ENCODE measurements at regions not wholly inside any gene's neighbourhood (a gene's known extent, or its start where the extent isn't known, plus 50 kb on each side); places are given as distances from the start of the nearest gene placed in this dataset.
A peak's percentile ranks its signal among the peaks of the same experiment; 100 is the strongest.
"Not testable (repeated sequence)": the region's sequence is repeated elsewhere in the genome, so short reads cannot be mapped to it uniquely, and the experiment has no call there.

DNA sequence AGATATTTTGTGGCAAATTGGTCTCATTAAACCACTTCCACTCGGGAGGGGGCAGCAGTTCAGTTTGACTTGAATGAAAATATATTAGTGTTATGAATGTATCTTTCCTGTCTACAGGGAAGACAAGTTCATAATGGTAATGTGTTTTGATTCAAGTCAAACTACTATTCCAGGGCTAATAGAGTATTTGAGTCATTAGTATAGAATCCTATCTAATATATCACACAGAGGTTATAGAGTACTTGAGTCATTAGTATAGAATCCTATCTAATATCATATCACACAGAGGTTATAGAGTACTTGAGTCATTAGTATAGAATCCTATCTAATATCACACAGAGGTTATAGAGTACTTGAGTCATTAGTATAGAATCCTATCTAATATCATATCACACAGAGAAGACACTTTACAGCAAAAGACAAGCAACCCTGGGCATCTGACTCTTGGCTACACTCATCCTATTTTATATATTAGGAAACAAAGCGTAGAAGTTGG lies 199.7 kb upstream of the MAGI2 start:
- no peak overlapping the region for H3K27ac ChIP-seq
- H3K4me3 ChIP-seq: no peak overlapping the region
- H4K20me1 ChIP-seq: no peaks in the 10 kb centered on the region
- H3K4me2 ChIP-seq: no peak overlapping the region
- H3K36me3 ChIP-seq: no peaks in the 10 kb centered on the region
- H3K27me3 ChIP-seq: no peaks in the 10 kb centered on the region
- no peak overlapping the region for H3K9ac ChIP-seq
- no peak for TF ChIP-seq Cebpa-rat (IDR thresholded peaks at IDR 0.05)
- no peaks in the 10 kb centered on the region for H3K4me1 ChIP-seq
- H3K9me3 ChIP-seq (replicated peaks in 1 of 11): no peaks in the 10 kb centered on the region

DNA sequence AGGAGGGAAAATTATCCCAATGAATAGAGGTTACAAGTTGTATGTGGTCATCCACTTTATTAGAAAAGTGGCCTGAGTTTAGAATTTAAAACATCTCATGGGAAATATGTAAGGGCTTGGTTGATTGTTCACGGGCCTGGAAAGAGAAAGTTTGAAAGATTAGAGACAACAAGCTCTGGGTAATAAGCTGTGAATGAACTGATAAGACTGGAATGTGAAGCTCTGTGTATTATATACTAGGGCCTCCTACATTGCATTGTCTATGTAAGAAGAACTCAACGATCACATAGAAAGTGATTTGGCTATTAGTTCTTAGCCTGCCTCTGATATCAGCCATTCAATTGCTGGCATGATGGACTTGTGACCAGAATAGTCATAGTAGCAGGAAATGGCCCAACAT lies 199.2 kb upstream of the MAGI2 start:
- no peak for TF ChIP-seq Cebpa-rat (IDR thresholded peaks at IDR 0.05)
- H3K27ac ChIP-seq: no peak overlapping the region
- no peaks in the 10 kb centered on the region for H3K36me3 ChIP-seq
- H3K27me3 ChIP-seq: no peaks in the 10 kb centered on the region
- H3K4me1 ChIP-seq: no peaks in the 10 kb centered on the region
- H3K4me3 ChIP-seq: no peak overlapping the region
- H3K4me2 ChIP-seq: no peak overlapping the region
- H3K9me3 ChIP-seq (replicated peaks in 1 of 11): no peaks in the 10 kb centered on the region
- no peaks in the 10 kb centered on the region for H4K20me1 ChIP-seq
- no peak overlapping the region for H3K9ac ChIP-seq

DNA sequence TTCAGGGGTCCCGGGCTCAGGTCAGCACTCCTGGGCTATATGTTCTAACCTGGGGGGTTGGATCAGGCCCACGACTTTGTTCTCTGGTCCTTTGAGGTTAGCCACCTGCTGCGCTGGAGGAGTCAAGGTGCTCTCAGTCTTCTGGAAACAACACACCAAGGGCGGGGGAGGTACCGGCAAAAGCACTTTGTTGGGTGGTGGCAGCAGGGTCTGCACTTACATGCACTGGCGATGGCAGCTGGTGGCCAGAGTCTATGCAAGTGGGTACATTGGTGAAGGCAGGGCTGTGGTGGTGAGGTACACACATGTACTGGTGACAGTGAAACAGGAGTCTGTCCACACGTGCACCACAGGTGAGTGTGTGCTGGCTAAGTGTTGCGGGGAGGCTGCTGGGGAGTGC lies 194.2 kb upstream of the MAGI2 start:
- no peak for TF ChIP-seq Cebpa-rat (IDR thresholded peaks at IDR 0.05)
- no peaks in the 10 kb centered on the region for H4K20me1 ChIP-seq
- H3K36me3 ChIP-seq: no peaks in the 10 kb centered on the region
- H3K4me2 ChIP-seq: no peak overlapping the region
- no peak overlapping the region for H3K4me3 ChIP-seq
- H3K4me1 ChIP-seq: no peaks in the 10 kb centered on the region
- H3K9ac ChIP-seq: no peak overlapping the region
- no peaks in the 10 kb centered on the region for H3K9me3 ChIP-seq (replicated peaks in 1 of 11)
- H3K27me3 ChIP-seq: no peaks in the 10 kb centered on the region
- H3K27ac ChIP-seq: no peak overlapping the region

DNA sequence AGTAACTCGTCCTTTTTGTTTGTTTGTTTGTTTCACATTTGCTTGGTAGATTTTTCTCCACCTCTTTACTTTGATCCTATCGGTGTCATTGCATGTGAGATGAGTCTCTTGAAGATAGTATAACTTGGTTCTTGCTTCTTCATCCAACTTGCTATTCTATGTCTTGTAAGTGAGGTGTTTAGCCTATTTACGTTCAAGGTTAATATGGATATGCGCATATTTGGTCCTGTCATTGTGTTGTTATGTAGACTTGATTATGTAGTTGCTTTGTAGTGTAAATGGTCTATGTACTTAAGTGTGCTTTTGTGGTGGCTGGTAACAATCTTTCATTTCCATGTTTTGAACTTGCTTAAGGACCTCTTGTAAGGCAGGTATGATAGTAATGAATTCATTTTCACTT lies 192.8 kb upstream of the MAGI2 start:
- no peak overlapping the region for H3K4me2 ChIP-seq
- H3K27me3 ChIP-seq: no peaks in the 10 kb centered on the region
- no peak overlapping the region for H3K27ac ChIP-seq
- TF ChIP-seq Cebpa-rat (IDR thresholded peaks at IDR 0.05): no peak
- no peaks in the 10 kb centered on the region for H3K36me3 ChIP-seq
- H3K4me3 ChIP-seq: no peak overlapping the region
- H3K9me3 ChIP-seq (replicated peaks in 1 of 11): no peaks in the 10 kb centered on the region
- no peak overlapping the region for H3K9ac ChIP-seq
- no peaks in the 10 kb centered on the region for H3K4me1 ChIP-seq
- no peaks in the 10 kb centered on the region for H4K20me1 ChIP-seq

DNA sequence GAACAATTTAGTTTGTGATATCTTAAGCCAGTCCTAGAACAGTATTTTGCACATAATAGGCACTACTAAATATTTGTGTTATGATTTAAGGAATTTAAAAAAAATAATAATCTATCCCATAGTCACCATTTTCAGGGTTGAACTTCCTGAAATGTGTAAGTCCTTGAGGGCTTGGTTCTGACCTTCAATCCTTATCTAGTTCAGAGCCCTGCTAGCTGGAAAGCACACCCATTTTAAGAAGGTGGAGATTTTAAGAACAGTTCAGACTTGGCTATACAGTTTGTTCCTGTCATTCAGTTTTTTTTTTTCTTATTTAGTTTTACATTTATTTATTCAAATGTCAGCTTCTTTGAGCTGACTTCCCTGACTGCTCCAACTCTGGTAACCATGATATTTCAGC lies 183.4 kb upstream of the MAGI2 start:
- no peaks in the 10 kb centered on the region for H3K9me3 ChIP-seq (replicated peaks in 1 of 11)
- no peaks in the 10 kb centered on the region for H3K36me3 ChIP-seq
- H4K20me1 ChIP-seq: no peaks in the 10 kb centered on the region
- H3K4me3 ChIP-seq: no peak overlapping the region
- no peak overlapping the region for H3K9ac ChIP-seq
- H3K4me2 ChIP-seq: no peak overlapping the region
- H3K4me1 ChIP-seq: no peaks in the 10 kb centered on the region
- no peak for TF ChIP-seq Cebpa-rat (IDR thresholded peaks at IDR 0.05)
- H3K27me3 ChIP-seq: no peaks in the 10 kb centered on the region
- H3K27ac ChIP-seq: no peak overlapping the region

DNA sequence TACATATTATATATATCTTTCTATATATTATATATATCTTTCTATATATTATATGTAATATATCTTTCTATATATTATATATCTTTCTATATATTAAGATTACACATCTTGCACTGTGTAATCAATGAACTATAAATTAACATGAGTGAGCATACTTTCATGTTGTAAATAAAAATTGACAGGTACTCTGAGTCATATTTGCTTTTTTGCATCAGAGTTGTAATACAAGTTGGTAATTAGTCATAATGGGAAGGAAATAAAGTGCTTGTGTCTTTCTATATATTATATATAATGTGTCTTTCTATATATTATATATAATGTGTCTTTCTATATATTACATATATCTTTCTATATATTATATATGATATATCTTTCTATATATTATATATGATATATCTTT lies 172.5 kb upstream of the MAGI2 start:
- not testable (repeated sequence) for H3K27me3 ChIP-seq; H4K20me1 ChIP-seq; H3K4me2 ChIP-seq; H3K9me3 ChIP-seq (replicated peaks in 1 of 11); H3K36me3 ChIP-seq; H3K4me1 ChIP-seq; H3K4me3 ChIP-seq; H3K27ac ChIP-seq; H3K9ac ChIP-seq

DNA sequence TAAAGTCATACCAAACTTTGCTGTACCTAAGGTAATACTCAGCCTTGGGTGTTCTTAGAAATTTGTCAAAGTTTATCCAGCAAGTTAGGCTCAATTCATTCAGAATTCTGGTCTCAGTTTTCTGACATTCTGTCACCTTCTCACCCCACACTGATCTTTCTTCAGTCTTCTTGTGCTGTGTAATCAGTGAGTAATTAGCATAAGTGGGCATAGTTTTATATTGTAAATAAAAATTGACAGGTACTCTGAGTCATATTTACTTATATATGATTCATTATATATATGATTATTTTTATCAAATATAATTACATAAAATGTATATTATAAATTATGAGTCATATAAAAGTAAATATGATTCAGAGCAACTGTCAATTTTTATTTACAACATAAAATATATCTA lies 170.9 kb upstream of the MAGI2 start:
- no peak for TF ChIP-seq Cebpa-rat (IDR thresholded peaks at IDR 0.05)
- Histone ChIP-seq H3K9ac (no peak overlapping the region), H3K4me1 (peaks cover 0 to 6% (median 0%) of the 10 kb centered on the region in 10 experiments; a peak in 1 of 20 replicates), H3K4me3 (no peak overlapping the region), H3K27me3 (no peaks in the 10 kb centered on the region), H3K4me2 (no peak overlapping the region), H4K20me1 (no peaks in the 10 kb centered on the region), H3K36me3 (no peaks in the 10 kb centered on the region), H3K9me3 (replicated peaks in 1 of 11) (no peaks in the 10 kb centered on the region), H3K27ac (no peak overlapping the region)

DNA sequence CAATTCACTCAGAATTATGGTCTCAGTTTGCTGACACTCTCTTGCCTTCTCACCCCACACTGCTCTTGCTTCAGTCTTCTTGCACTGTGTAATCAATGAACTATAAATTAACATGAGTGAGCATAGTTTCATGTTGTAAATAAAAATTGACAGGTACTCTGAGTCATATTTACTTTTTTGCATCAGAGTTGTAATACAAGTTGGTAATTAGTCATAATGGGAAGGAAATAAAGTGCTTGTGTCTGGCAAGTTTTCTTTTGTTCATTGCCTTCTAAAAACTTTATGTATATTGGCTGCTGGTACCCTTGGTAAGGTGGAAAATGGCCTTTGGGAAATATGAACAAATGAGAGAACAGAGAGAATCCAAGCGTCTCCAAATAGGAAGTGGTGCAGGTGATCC lies 169.3 kb upstream of the MAGI2 start:
- Histone ChIP-seq H3K4me3 (no peak overlapping the region), H3K9me3 (replicated peaks in 1 of 11) (no peaks in the 10 kb centered on the region), H4K20me1 (no peaks in the 10 kb centered on the region), H3K36me3 (no peaks in the 10 kb centered on the region), H3K27me3 (no peaks in the 10 kb centered on the region), H3K27ac (no peak overlapping the region), H3K4me1 (peaks cover 0 to 6% (median 0%) of the 10 kb centered on the region in 10 experiments; a peak in 1 of 20 replicates), H3K9ac (no peak overlapping the region), H3K4me2 (no peak overlapping the region)
- TF ChIP-seq Cebpa-rat (IDR thresholded peaks at IDR 0.05): no peak

DNA sequence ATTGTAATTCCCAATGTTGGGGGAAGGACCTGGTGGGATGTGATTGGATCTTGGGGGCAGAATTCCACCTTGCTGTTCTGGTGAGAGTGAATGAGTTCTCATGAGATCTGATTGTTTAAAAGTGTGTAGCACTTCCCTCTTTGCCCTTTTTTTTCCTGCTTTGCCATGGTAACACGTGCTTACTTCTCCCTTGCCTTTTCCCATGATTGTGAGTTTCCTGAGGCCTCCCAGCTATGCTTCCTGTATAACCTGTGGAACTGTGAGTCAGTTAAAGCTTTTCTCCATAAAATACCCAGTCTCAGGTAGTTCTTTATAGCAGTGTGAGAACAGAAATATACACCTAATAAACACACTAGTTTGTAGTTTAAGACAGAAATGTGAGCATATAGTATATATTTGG lies 166.8 kb upstream of the MAGI2 start:
- Histone ChIP-seq H3K9ac (no peak overlapping the region), H3K9me3 (replicated peaks in 1 of 11) (peaks cover 5 to 12% (median 9%) of the 10 kb centered on the region in 11 experiments; a peak in 17 of 22 replicates), H3K27me3 (no peaks in the 10 kb centered on the region), H3K27ac (no peak overlapping the region), H3K36me3 (no peaks in the 10 kb centered on the region), H3K4me1 (peaks cover 0 to 6% (median 0%) of the 10 kb centered on the region in 10 experiments; a peak in 1 of 20 replicates), H3K4me2 (peak overlapping the region in 2 of 11 experiments; percentile 6 to 37; a peak in 1 of 22 replicates), H4K20me1 (no peaks in the 10 kb centered on the region), H3K4me3 (no peak overlapping the region)
- TF ChIP-seq Cebpa-rat (IDR thresholded peaks at IDR 0.05): no peak

DNA sequence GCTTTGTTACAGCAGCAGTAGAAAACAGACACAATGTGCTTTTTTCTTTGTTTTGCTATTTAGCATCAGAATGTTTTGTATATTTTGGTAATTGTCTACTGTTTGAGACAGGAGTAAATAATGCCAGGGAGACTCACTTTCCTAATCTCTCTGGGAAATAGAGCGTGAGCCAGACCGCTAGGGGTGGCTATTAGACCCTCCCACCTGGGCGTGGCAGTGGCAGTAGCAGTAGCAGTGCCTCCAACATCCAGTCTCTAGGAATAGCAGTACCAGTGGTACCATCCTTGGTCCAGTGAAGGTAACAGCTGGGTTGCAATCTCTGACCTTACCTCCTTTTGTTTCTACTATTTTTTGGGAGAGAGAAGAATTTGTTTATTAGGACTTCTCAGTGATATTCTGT lies 165.7 kb upstream of the MAGI2 start:
- Histone ChIP-seq H3K4me2 (no peak overlapping the region), H3K9me3 (replicated peaks in 1 of 11) (peaks cover 5 to 12% (median 9%) of the 10 kb centered on the region in 11 experiments; a peak in 17 of 22 replicates), H3K36me3 (no peaks in the 10 kb centered on the region), H3K4me3 (no peak overlapping the region), H3K9ac (no peak overlapping the region), H3K4me1 (peaks cover 0 to 6% (median 0%) of the 10 kb centered on the region in 10 experiments; a peak in 1 of 20 replicates), H3K27me3 (no peaks in the 10 kb centered on the region), H3K27ac (no peak overlapping the region), H4K20me1 (no peaks in the 10 kb centered on the region)
- no peak for TF ChIP-seq Cebpa-rat (IDR thresholded peaks at IDR 0.05)
